Gastroesophageal sphincter (tissue), 4 donors: ENCODE measurements at regions not wholly inside any gene's neighbourhood (a gene's known extent, or its start where the extent isn't known, plus 50 kb on each side); places are given as distances from the start of the nearest gene placed in this dataset.

Source experiments
- ATAC-seq: fragments of 150-250 bp; one replicate; pipeline ENCODE4 v1.9.1; 2016; ENCODE audit warnings: mild to moderate bottlenecking, moderate library complexity
- H3K27ac ChIP-seq, 4 donors: fragments of 200-600 bp; sonication (generic) in 3 of 4; 1 replicate in 3 of 4; 2 replicates in 1 of 4; pipeline ENCODE4 v1.5.1; 2016 to 2019
- H3K27me3 ChIP-seq: fragments of 200-600 bp; sonication (generic); one replicate; pipeline ENCODE4 v1.5.1; 2019
- H3K36me3 ChIP-seq, 2 donors: fragments of 200-600 bp; sonication (generic); one replicate each; pipeline ENCODE4 v1.5.1; 2019; ENCODE audit warnings: control low read depth in 1 of 2
- H3K4me1 ChIP-seq, 3 donors: fragments of 200-600 bp; sonication (generic); 1 replicate in 2 of 3; 2 replicates in 1 of 3; pipeline ENCODE4 v1.5.1; 2016 to 2019; ENCODE audit warnings: control low read depth in 2 of 3
- H3K4me3 ChIP-seq, 2 donors: fragments of 200-600 bp; sonication (generic); one replicate each; pipeline ENCODE4 v1.5.1; 2019; ENCODE audit warnings: mild to moderate bottlenecking in 1 of 2, moderate library complexity in 1 of 2
- H3K9me3 ChIP-seq, 3 donors: fragments of 200-600 bp; sonication (generic); one replicate each; pipeline ENCODE4 v1.5.1; 2017 to 2019; ENCODE audit warnings: control low read depth in 2 of 3
- CTCF ChIP-seq, 4 experiments: fragments of 200-600 bp in 2 of 4; fragments of 450-650 bp in 2 of 4; sonication (generic) in 1 of 4; IDR thresholded peaks; one replicate each; pipeline ENCODE4 v1.5.1; 2017 to 2019; ENCODE audit warnings: antibody characterized with exemption in 4 of 4, mild to moderate bottlenecking in 2 of 4, moderate library complexity in 2 of 4
- EP300 ChIP-seq: sonication (generic); formaldehyde crosslinking; IDR thresholded peaks from one replicate; pipeline ENCODE4 v1.6.1; 2017; ENCODE audit warnings: antibody characterized with exemption, mild to moderate bottlenecking
- POLR2A ChIP-seq, 2 donors: fragments of 450-650 bp; IDR thresholded peaks; one replicate each; pipeline ENCODE4 v1.6.1; 2017; ENCODE audit warnings: antibody characterized with exemption in 2 of 2, mild to moderate bottlenecking in 2 of 2, moderate library complexity in 1 of 2
- POLR2AphosphoS5 ChIP-seq: sonication (generic); formaldehyde crosslinking; IDR thresholded peaks from one replicate; pipeline ENCODE4 v1.6.1; 2017; ENCODE audit warnings: antibody characterized with exemption
- WGBS, 2 donors: methylation state at CpG; one replicate each; pipeline ENCODE4 v1.1.5; 2018; ENCODE audit warnings: low coverage in 1 of 2; 5-methylcytosine and 5-hydroxymethylcytosine counted together

- H3K27ac ChIP-seq: no peak overlapping the region
- TF ChIP-seq EP300: no peak
- TF ChIP-seq POLR2A (IDR thresholded peaks at IDR 0.05): no peak
- TF ChIP-seq CTCF (IDR thresholded peaks at IDR 0.05): no peak
- no peak for TF ChIP-seq POLR2AphosphoS5
- no peak overlapping the region for H3K4me3 ChIP-seq
- no peaks in the 10 kb centered on the region for H3K4me1 ChIP-seq
- ATAC-seq: no peak
- peaks cover 6% of the 10 kb centered on the region for H3K27me3 ChIP-seq
- H3K36me3 ChIP-seq: no peaks in the 10 kb centered on the region
- WGBS, 2 donors: 55 to 63% methylated on average over 5 of the region's 5 CpGs
- no peaks in the 10 kb centered on the region for H3K9me3 ChIP-seq
Observed at GRCh38 chr2:58730764-58731487, 489.8 kb upstream of the FANCL start.

- no peaks in the 10 kb centered on the region for H3K9me3 ChIP-seq
- no peaks in the 10 kb centered on the region for H3K36me3 ChIP-seq
- TF ChIP-seq EP300 (no peak), POLR2A (IDR thresholded peaks at IDR 0.05) (no peak), CTCF (IDR thresholded peaks at IDR 0.05) (no peak), POLR2AphosphoS5 (no peak)
- H3K27me3 ChIP-seq: peaks cover 6% of the 10 kb centered on the region
- no peak overlapping the region for H3K27ac ChIP-seq
- no peak for ATAC-seq
- no peaks in the 10 kb centered on the region for H3K4me1 ChIP-seq
- WGBS, 2 donors: 94% methylated on average over 2 of the region's 2 CpGs; no CpG with 5 or more reads in 1 of the 2 donors
- H3K4me3 ChIP-seq: no peak overlapping the region
Observed at GRCh38 chr2:58727981-58728656, 487.0 kb upstream of the FANCL start.

- Histone ChIP-seq H3K36me3 (no peaks in the 10 kb centered on the region), H3K27me3 (no peaks in the 10 kb centered on the region), H3K9me3 (no peaks in the 10 kb centered on the region), H3K27ac (no peak overlapping the region), H3K4me1 (no peaks in the 10 kb centered on the region), H3K4me3 (no peak overlapping the region)
- no peak for ATAC-seq
- WGBS, 2 donors: 33 to 60% methylated on average over 4 of the region's 4 CpGs
- no peak for TF ChIP-seq CTCF (IDR thresholded peaks at IDR 0.05)
Observed at GRCh38 chr2:58721912-58722591, 480.9 kb upstream of the FANCL start.

GRCh38 chr2:58720770-58721697 lies 479.9 kb upstream of the FANCL start:
- Histone ChIP-seq H3K27ac (no peak overlapping the region), H3K9me3 (no peaks in the 10 kb centered on the region), H3K36me3 (no peaks in the 10 kb centered on the region), H3K4me3 (no peak overlapping the region), H3K27me3 (no peaks in the 10 kb centered on the region), H3K4me1 (no peaks in the 10 kb centered on the region)
- ATAC-seq: no peak
- TF ChIP-seq POLR2A (IDR thresholded peaks at IDR 0.05) (no peak), CTCF (IDR thresholded peaks at IDR 0.05) (no peak), EP300 (no peak), POLR2AphosphoS5 (no peak)
- WGBS, 2 donors: 48 to 52% methylated on average over 9 of the region's 9 CpGs
